Hepatocyte (in vitro differentiated cells): ENCODE measurements at regions not wholly inside any gene's neighbourhood (a gene's known extent, or its start where the extent isn't known, plus 50 kb on each side); places are given as distances from the start of the nearest gene placed in this dataset.
A peak's percentile ranks its signal among the peaks of the same experiment; 100 is the strongest.

ENCODE experiments used
- DNase-seq: peaks from one replicate; pipeline ENCODE4 v3.0.0-alpha.2; 2016; ENCODE audit warnings: low spot score
- H2AFZ ChIP-seq: fragments of 200-600 bp; sonication (generic); 2 replicates; pipeline ENCODE4 v1.6.0; 2016; ENCODE audit warnings: antibody characterized with exemption, mild to moderate bottlenecking
- H3K27ac ChIP-seq: fragments of 200-600 bp; sonication (generic); 2 replicates; pipeline ENCODE4 v1.5.1; 2016; ENCODE audit warnings: mild to moderate bottlenecking
- H3K27me3 ChIP-seq: fragments of 200-600 bp; sonication (generic); 2 replicates; pipeline ENCODE4 v1.6.1; 2016
- H3K36me3 ChIP-seq: fragments of 200-600 bp; sonication (generic); replicated peaks from 2 replicates; pipeline ENCODE4 v1.5.1; 2016; ENCODE audit warnings: low read depth; ENCODE audit not compliant: insufficient read depth
- H3K4me1 ChIP-seq: fragments of 200-600 bp; sonication (generic); 2 replicates; pipeline ENCODE4 v1.5.1; 2016; ENCODE audit warnings: mild to moderate bottlenecking, moderate library complexity; ENCODE audit not compliant: insufficient read depth
- H3K4me2 ChIP-seq: fragments of 200-600 bp; sonication (generic); 2 replicates; pipeline ENCODE4 v1.6.0; 2016
- H3K4me3 ChIP-seq: fragments of 200-600 bp; sonication (generic); 2 replicates; pipeline ENCODE4 v1.5.1; 2016; ENCODE audit warnings: mild to moderate bottlenecking
- H3K79me2 ChIP-seq: fragments of 200-600 bp; sonication (generic); 2 replicates; pipeline ENCODE4 v1.6.0; 2017; ENCODE audit warnings: mild to moderate bottlenecking
- H3K9me2 ChIP-seq: fragments of 200-600 bp; sonication (generic); replicated peaks from 2 replicates; pipeline ENCODE4 v1.6.0; 2017; ENCODE audit warnings: mild to moderate bottlenecking; ENCODE audit not compliant: insufficient read depth
- H3K9me3 ChIP-seq: fragments of 200-600 bp; sonication (generic); 2 replicates; pipeline ENCODE4 v1.5.1; 2016; ENCODE audit warnings: low read depth, mild to moderate bottlenecking
- H4K20me1 ChIP-seq: fragments of 200-600 bp; sonication (generic); 2 replicates; pipeline ENCODE4 v1.6.0; 2016; ENCODE audit warnings: mild to moderate bottlenecking; ENCODE audit not compliant: insufficient read depth, poor library complexity, severe bottlenecking
- CTCF ChIP-seq: fragments of 200-600 bp; sonication (generic); IDR thresholded peaks from 2 replicates; pipeline ENCODE4 v1.5.1; 2016; ENCODE audit warnings: antibody characterized with exemption, mild to moderate bottlenecking; ENCODE audit not compliant: poor library complexity
- EZH2 ChIP-seq: fragments of 200-600 bp; sonication (generic); IDR thresholded peaks from 2 replicates; pipeline ENCODE4 v1.6.1; 2016; ENCODE audit warnings: antibody characterized with exemption, mild to moderate bottlenecking, borderline replicate concordance
- EZH2phosphoT487 ChIP-seq: fragments of 200-600 bp; sonication (generic); IDR thresholded peaks from one replicate; pipeline ENCODE4 v1.6.1; 2018; ENCODE audit warnings: antibody characterized with exemption, mild to moderate bottlenecking, low read depth, moderate library complexity; ENCODE audit not compliant: unreplicated experiment, severe bottlenecking
- WGBS: methylation state at CpG from one replicate; pipeline ENCODE4 v1.1.6; 2016; ENCODE audit warnings: low lambda C conversion rate; ENCODE audit errors: missing lambda C conversion rate; 5-methylcytosine and 5-hydroxymethylcytosine counted together

GRCh38 chr12:97941686-97942354, 479.2 kb downstream of the RMST start:
- H3K4me1 ChIP-seq: no peaks in the 10 kb centered on the region
- no peaks in the 10 kb centered on the region for H3K9me3 ChIP-seq
- no peak for TF ChIP-seq EZH2phosphoT487
- TF ChIP-seq CTCF: no peak
- no peak for TF ChIP-seq EZH2
- no peaks in the 10 kb centered on the region for H3K27me3 ChIP-seq
- H2AFZ ChIP-seq: no peak overlapping the region
- H3K4me2 ChIP-seq: no peak overlapping the region
- no peaks in the 10 kb centered on the region for H3K36me3 ChIP-seq
- H3K9me2 ChIP-seq: no peaks in the 10 kb centered on the region
- DNase-seq: peak; percentile 16
- H3K27ac ChIP-seq: no peak overlapping the region
- H3K79me2 ChIP-seq: no peaks in the 10 kb centered on the region
- WGBS: 93% methylated on average over 3 of the region's 3 CpGs
- no peaks in the 10 kb centered on the region for H4K20me1 ChIP-seq
- H3K4me3 ChIP-seq: no peak overlapping the region

- Histone ChIP-seq H3K4me3 (no peak overlapping the region), H3K27ac (no peak overlapping the region), H3K9me2 (no peaks in the 10 kb centered on the region), H3K79me2 (no peaks in the 10 kb centered on the region), H3K4me1 (no peaks in the 10 kb centered on the region), H3K4me2 (no peak overlapping the region), H3K9me3 (no peaks in the 10 kb centered on the region), H4K20me1 (no peaks in the 10 kb centered on the region), H2AFZ (no peak overlapping the region), H3K27me3 (no peaks in the 10 kb centered on the region), H3K36me3 (no peaks in the 10 kb centered on the region)
- WGBS: 45% methylated on average over 1 of the region's 1 CpG
- no peak for TF ChIP-seq CTCF
- no peak for TF ChIP-seq EZH2
- TF ChIP-seq EZH2phosphoT487: no peak
- no peak for DNase-seq
Measured at GRCh38 chr12:97943359-97943758, 480.8 kb downstream of the RMST start.

GRCh38 chr12:97944576-97944975, 482.0 kb downstream of the RMST start:
- H3K4me3 ChIP-seq: no peak overlapping the region
- WGBS: 65% methylated on average over 2 of the region's 2 CpGs
- no peaks in the 10 kb centered on the region for H3K79me2 ChIP-seq
- no peaks in the 10 kb centered on the region for H3K4me1 ChIP-seq
- no peaks in the 10 kb centered on the region for H3K27me3 ChIP-seq
- no peak overlapping the region for H2AFZ ChIP-seq
- no peak overlapping the region for H3K27ac ChIP-seq
- no peaks in the 10 kb centered on the region for H3K36me3 ChIP-seq
- no peaks in the 10 kb centered on the region for H3K9me3 ChIP-seq
- H3K4me2 ChIP-seq: no peak overlapping the region
- no peaks in the 10 kb centered on the region for H4K20me1 ChIP-seq
- no peak for DNase-seq
- no peaks in the 10 kb centered on the region for H3K9me2 ChIP-seq
- no peak for TF ChIP-seq CTCF
- TF ChIP-seq EZH2phosphoT487: no peak
- TF ChIP-seq EZH2: no peak
